Loucy (cell line): ENCODE measurements at regions not wholly inside any gene's neighbourhood (a gene's known extent, or its start where the extent isn't known, plus 50 kb on each side); places are given as distances from the start of the nearest gene placed in this dataset.

Experiments
- EZH2phosphoT487 ChIP-seq: fragments of 200-600 bp; IDR thresholded peaks from 2 replicates; pipeline ENCODE4 v1.6.1; 2018; ENCODE audit warnings: antibody characterized with exemption, mild to moderate bottlenecking, moderate library complexity, borderline replicate concordance
- TF ChIP-seq, protein P1 (sequence below): fragments of 200-600 bp; sonication (generic); conservative IDR thresholded peaks from 2 replicates; pipeline ENCODE4 v1.5.1; 2014; ENCODE audit warnings: mild to moderate bottlenecking, antibody characterized with exemption, low read length

DNA sequence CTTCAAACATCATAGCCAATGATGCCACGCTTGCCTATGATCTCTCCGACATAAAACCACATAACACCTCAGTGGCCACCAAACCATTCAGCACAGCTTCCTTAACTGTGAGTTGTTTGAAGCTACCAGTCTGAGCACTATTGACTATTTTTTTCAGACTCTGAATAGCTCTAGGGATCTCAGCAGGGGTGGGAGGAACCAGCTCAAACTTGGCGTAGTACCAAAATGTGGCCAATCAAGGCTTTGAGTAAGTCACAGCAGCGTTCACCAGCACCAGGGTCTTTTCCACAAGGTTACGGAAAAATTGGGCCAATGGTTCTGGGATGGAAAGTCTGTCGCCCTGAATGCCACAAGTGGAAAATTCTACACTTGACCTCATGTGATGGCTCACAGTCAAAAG lies 70.6 kb downstream of the SMPDL3A start:
- TF ChIP-seq, protein P1, sequence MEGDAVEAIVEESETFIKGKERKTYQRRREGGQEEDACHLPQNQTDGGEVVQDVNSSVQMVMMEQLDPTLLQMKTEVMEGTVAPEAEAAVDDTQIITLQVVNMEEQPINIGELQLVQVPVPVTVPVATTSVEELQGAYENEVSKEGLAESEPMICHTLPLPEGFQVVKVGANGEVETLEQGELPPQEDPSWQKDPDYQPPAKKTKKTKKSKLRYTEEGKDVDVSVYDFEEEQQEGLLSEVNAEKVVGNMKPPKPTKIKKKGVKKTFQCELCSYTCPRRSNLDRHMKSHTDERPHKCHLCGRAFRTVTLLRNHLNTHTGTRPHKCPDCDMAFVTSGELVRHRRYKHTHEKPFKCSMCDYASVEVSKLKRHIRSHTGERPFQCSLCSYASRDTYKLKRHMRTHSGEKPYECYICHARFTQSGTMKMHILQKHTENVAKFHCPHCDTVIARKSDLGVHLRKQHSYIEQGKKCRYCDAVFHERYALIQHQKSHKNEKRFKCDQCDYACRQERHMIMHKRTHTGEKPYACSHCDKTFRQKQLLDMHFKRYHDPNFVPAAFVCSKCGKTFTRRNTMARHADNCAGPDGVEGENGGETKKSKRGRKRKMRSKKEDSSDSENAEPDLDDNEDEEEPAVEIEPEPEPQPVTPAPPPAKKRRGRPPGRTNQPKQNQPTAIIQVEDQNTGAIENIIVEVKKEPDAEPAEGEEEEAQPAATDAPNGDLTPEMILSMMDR: no peak
- TF ChIP-seq EZH2phosphoT487: no peak
